ENCODE measurements at regions not wholly inside any gene's neighbourhood (a gene's known extent, or its start where the extent isn't known, plus 50 kb on each side); places are given as distances from the start of the nearest gene placed in this dataset.

GRCh38 chr15:61682891-61683735 is 377.1 kb downstream of the VPS13C start:
- no peaks in the 10 kb centered on the region for H3K36me3 ChIP-seq (ENCODE audit: control insufficient read depth in 2 of 2, insufficient read depth in 2 of 2, low read length in 2 of 2)
- H3K4me3 ChIP-seq (ENCODE audit: low read length in 2 of 2), result no peak overlapping the region
- H3K9ac ChIP-seq (ENCODE audit: low read length in 2 of 2), result no peak overlapping the region
- no peak overlapping the region for H3K27ac ChIP-seq (ENCODE audit: low read length)
- peaks cover 0 to 2% of the 10 kb centered on the region in 2 donors for H3K27me3 ChIP-seq (ENCODE audit: control insufficient read depth in 1 of 2, insufficient read depth in 2 of 2, low read length in 2 of 2)
- H3K9me3 ChIP-seq (ENCODE audit: control insufficient read depth in 2 of 2, low read length in 2 of 2), result peaks cover 0 to 6% of the 10 kb centered on the region in 2 donors
- H3K4me1 ChIP-seq (ENCODE audit: control insufficient read depth, insufficient read depth, low read length), result no peaks in the 10 kb centered on the region

- no peaks in the 10 kb centered on the region for H3K4me1 ChIP-seq (ENCODE audit: control insufficient read depth, insufficient read depth, low read length)
- H3K36me3 ChIP-seq (ENCODE audit: control insufficient read depth in 2 of 2, insufficient read depth in 2 of 2, low read length in 2 of 2), result no peaks in the 10 kb centered on the region
- no peak overlapping the region for H3K27ac ChIP-seq (ENCODE audit: low read length)
- H3K9ac ChIP-seq (ENCODE audit: low read length in 2 of 2), result no peak overlapping the region
- H3K27me3 ChIP-seq (ENCODE audit: control insufficient read depth in 1 of 2, insufficient read depth in 2 of 2, low read length in 2 of 2), result peaks cover 0 to 2% of the 10 kb centered on the region in 2 donors
- no peak overlapping the region for H3K4me3 ChIP-seq (ENCODE audit: low read length in 2 of 2)
- peaks cover 0 to 8% of the 10 kb centered on the region in 2 donors for H3K9me3 ChIP-seq (ENCODE audit: control insufficient read depth in 2 of 2, low read length in 2 of 2)
Observed at GRCh38 chr15:61681676-61682075, 378.6 kb downstream of the VPS13C start.

DNA sequence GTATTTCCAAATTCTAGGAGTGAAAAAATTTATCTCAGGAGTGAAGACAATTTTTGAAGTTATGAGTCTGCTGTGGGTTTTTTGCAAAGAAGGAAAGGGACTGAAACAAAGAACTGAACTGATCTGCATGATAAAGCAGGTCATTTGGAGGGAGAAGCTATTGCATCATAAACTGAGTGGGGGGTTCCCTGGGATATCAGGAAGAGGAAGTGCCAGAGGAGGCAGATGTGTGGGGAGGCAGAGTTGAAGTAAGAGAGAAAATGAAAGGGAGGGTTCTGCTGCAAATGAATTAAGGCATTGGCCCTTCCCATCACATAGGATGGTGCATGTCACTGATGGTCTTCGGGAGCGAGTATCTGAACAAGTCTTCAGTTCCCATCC is 379.2 kb downstream of the VPS13C start:
- no peaks in the 10 kb centered on the region for H3K4me1 ChIP-seq (ENCODE audit: control insufficient read depth, insufficient read depth, low read length)
- no peak overlapping the region for H3K9ac ChIP-seq (ENCODE audit: low read length in 2 of 2)
- H3K27me3 ChIP-seq (ENCODE audit: control insufficient read depth in 1 of 2, insufficient read depth in 2 of 2, low read length in 2 of 2), result peaks cover 0 to 2% of the 10 kb centered on the region in 2 donors
- no peak overlapping the region for H3K27ac ChIP-seq (ENCODE audit: low read length)
- H3K9me3 ChIP-seq (ENCODE audit: control insufficient read depth in 2 of 2, low read length in 2 of 2), result peaks cover 0 to 8% of the 10 kb centered on the region in 2 donors
- no peak overlapping the region for H3K4me3 ChIP-seq (ENCODE audit: low read length in 2 of 2)
- no peaks in the 10 kb centered on the region for H3K36me3 ChIP-seq (ENCODE audit: control insufficient read depth in 2 of 2, insufficient read depth in 2 of 2, low read length in 2 of 2)

DNA sequence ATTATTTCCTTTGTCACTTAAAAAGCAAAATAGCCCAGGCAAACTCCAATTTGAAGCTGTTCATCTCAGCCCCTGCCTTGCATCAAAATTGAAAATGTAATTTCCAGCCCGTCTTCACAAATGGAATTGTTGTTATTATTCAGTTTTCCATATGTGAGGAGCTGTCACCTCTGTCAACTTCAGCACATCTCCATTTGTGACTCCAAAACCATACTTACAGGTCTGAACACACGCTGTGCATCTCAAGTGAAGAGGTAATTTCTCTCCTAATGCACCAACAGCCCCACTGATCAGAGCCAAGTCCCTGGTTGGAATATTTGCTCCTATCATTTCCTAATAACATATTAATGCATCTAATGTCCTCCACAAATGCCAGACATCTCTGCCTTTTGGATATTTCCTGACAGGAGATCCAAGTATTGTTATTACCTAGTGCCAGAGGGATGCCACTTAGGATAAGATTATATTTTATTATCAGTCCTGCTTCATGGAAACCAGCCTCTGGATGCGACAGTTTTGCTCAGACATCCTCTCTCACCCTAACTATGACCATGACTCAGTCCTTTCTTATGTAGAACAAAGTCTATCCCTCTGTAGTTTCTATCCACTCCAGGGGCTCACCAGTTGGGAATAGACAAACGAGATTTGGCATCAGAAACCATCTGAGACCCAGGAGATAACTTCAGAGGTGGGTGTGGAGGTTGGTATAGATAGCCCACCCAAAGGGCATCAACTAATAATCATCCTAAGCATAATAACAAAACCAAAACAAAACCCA is 379.8 kb downstream of the VPS13C start:
- Histone ChIP-seq H3K27ac (ENCODE audit: low read length) (no peak overlapping the region), H3K9ac (ENCODE audit: low read length in 2 of 2) (no peak overlapping the region), H3K36me3 (ENCODE audit: control insufficient read depth in 2 of 2, insufficient read depth in 2 of 2, low read length in 2 of 2) (no peaks in the 10 kb centered on the region), H3K4me1 (ENCODE audit: control insufficient read depth, insufficient read depth, low read length) (no peaks in the 10 kb centered on the region), H3K9me3 (ENCODE audit: control insufficient read depth in 2 of 2, low read length in 2 of 2) (peaks cover 0 to 8% of the 10 kb centered on the region in 2 donors), H3K27me3 (ENCODE audit: control insufficient read depth in 1 of 2, insufficient read depth in 2 of 2, low read length in 2 of 2) (peaks cover 0 to 2% of the 10 kb centered on the region in 2 donors), H3K4me3 (ENCODE audit: low read length in 2 of 2) (no peak overlapping the region)

GRCh38 chr15:61671736-61672135 is 388.5 kb downstream of the VPS13C start:
- no peaks in the 10 kb centered on the region for H3K9me3 ChIP-seq (ENCODE audit: control insufficient read depth in 2 of 2, low read length in 2 of 2)
- no peak overlapping the region for H3K9ac ChIP-seq (ENCODE audit: low read length in 2 of 2)
- H3K4me3 ChIP-seq (ENCODE audit: low read length in 2 of 2), result no peak overlapping the region
- no peaks in the 10 kb centered on the region for H3K36me3 ChIP-seq (ENCODE audit: control insufficient read depth in 2 of 2, insufficient read depth in 2 of 2, low read length in 2 of 2)
- H3K27me3 ChIP-seq (ENCODE audit: control insufficient read depth in 1 of 2, insufficient read depth in 2 of 2, low read length in 2 of 2), result no peaks in the 10 kb centered on the region
- no peaks in the 10 kb centered on the region for H3K4me1 ChIP-seq (ENCODE audit: control insufficient read depth, insufficient read depth, low read length)
- no peak overlapping the region for H3K27ac ChIP-seq (ENCODE audit: low read length)

DNA sequence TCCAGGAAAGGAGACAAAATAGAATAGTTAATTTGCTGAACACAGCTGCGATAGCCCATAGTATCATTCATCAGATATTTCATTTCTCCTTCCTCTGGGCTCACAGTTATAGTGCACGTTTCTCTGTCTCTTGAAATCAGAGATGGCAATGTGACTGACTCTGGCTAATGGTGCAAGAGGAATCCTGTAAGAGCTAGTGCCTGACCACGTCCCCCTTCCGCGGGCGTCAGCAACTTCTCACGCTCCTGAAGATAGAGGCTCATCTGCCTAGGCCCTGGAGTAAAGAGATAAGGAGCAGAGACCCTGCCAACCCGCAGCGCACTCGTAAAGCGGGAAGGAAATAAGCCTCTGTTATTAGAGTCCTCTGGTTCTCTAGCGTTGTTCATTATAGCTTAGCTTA is 391.8 kb downstream of the VPS13C start:
- H3K9me3 ChIP-seq (ENCODE audit: control insufficient read depth in 2 of 2, low read length in 2 of 2), result no peaks in the 10 kb centered on the region
- peaks cover 0 to 3% of the 10 kb centered on the region in 2 donors for H3K27me3 ChIP-seq (ENCODE audit: control insufficient read depth in 1 of 2, insufficient read depth in 2 of 2, low read length in 2 of 2)
- H3K36me3 ChIP-seq (ENCODE audit: control insufficient read depth in 2 of 2, insufficient read depth in 2 of 2, low read length in 2 of 2), result no peaks in the 10 kb centered on the region
- no peaks in the 10 kb centered on the region for H3K4me1 ChIP-seq (ENCODE audit: control insufficient read depth, insufficient read depth, low read length)
- H3K4me3 ChIP-seq (ENCODE audit: low read length in 2 of 2), result no peak overlapping the region
- H3K27ac ChIP-seq (ENCODE audit: low read length), result no peak overlapping the region
- H3K9ac ChIP-seq (ENCODE audit: low read length in 2 of 2), result no peak overlapping the region

DNA sequence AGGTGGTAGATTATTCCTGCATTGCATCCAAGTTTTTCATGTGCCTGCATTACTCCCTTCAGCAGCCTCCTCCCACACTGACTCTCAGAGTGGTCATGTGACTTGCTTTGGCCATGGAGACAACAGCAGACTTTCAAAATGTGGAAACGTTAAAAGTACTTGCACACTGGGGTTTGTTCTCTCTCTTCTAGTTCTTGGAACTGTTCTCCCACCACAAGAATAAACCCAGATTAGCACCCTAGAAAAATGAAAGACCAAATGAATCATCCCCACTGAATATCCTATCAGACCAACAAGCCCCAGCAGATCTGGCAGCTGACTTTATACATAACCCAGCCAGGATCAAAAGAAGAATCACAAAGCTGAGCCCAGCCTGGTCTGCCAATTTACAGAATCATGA is 398.5 kb downstream of the VPS13C start:
- H3K9me3 ChIP-seq (ENCODE audit: control insufficient read depth in 2 of 2, low read length in 2 of 2), result no peaks in the 10 kb centered on the region
- H3K27me3 ChIP-seq (ENCODE audit: control insufficient read depth in 1 of 2, insufficient read depth in 2 of 2, low read length in 2 of 2), result peaks cover 3 to 4% of the 10 kb centered on the region in 2 donors
- no peak overlapping the region for H3K4me3 ChIP-seq (ENCODE audit: low read length in 2 of 2)
- no peaks in the 10 kb centered on the region for H3K36me3 ChIP-seq (ENCODE audit: control insufficient read depth in 2 of 2, insufficient read depth in 2 of 2, low read length in 2 of 2)
- no peaks in the 10 kb centered on the region for H3K4me1 ChIP-seq (ENCODE audit: control insufficient read depth, insufficient read depth, low read length)
- H3K9ac ChIP-seq (ENCODE audit: low read length in 2 of 2), result no peak overlapping the region
- no peak overlapping the region for H3K27ac ChIP-seq (ENCODE audit: low read length)

DNA sequence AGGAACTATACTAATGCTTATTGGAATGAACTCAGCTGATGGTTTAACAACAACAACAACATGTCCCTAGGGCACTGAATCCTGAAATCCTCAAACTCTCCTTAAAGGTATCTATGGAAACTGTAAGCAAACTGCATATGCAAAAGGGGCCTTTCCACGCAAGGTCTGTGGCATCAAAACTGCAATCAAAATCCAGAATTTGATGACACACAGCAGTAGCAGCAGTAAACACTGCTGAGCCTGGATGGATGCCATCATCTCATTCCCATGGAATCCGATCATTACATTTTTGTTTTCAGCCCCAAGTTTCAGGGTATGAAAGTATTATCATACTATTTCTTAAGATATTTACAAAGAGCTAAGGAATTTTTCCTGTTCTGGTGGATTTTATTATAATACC is 399.7 kb downstream of the VPS13C start:
- Histone ChIP-seq H3K9ac (ENCODE audit: low read length in 2 of 2) (no peak overlapping the region), H3K4me3 (ENCODE audit: low read length in 2 of 2) (no peak overlapping the region), H3K27me3 (ENCODE audit: control insufficient read depth in 1 of 2, insufficient read depth in 2 of 2, low read length in 2 of 2) (peaks cover 3 to 4% of the 10 kb centered on the region in 2 donors), H3K4me1 (ENCODE audit: control insufficient read depth, insufficient read depth, low read length) (no peaks in the 10 kb centered on the region), H3K36me3 (ENCODE audit: control insufficient read depth in 2 of 2, insufficient read depth in 2 of 2, low read length in 2 of 2) (no peaks in the 10 kb centered on the region), H3K27ac (ENCODE audit: low read length) (no peak overlapping the region), H3K9me3 (ENCODE audit: control insufficient read depth in 2 of 2, low read length in 2 of 2) (no peaks in the 10 kb centered on the region)

DNA sequence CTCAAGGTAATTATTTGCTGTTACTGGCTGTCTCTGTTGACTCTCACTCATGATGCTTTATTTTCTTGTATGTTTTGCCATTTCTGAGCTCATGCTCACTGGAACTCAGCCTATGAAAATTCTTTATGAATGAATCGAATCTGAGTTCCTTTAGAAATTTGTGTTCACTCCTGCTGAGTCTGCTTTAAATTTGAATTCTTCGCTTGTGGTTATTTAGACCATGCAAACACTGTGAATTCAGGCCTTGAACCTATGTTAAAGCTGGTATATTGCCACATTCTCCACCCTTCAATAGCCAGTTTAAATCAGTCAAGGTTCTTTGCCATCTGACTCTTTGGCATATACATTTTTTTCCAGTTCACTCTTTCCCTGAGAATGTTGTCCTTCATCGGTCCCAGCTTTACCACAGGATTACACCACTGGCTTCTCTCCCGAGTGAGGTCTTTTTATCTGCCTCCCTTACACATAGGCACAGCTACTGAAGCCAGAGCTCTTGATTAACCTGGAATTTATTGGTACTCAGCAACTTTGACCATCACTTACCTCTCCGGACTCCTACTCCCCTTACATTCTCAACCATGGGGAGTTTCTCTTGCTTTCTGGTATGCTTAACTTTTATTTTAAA is 400.6 kb downstream of the VPS13C start:
- Histone ChIP-seq H3K4me3 (ENCODE audit: low read length in 2 of 2) (no peak overlapping the region), H3K27me3 (ENCODE audit: control insufficient read depth in 1 of 2, insufficient read depth in 2 of 2, low read length in 2 of 2) (peaks cover 0 to 4% of the 10 kb centered on the region in 2 donors), H3K27ac (ENCODE audit: low read length) (no peak overlapping the region), H3K9ac (ENCODE audit: low read length in 2 of 2) (no peak overlapping the region), H3K9me3 (ENCODE audit: control insufficient read depth in 2 of 2, low read length in 2 of 2) (no peaks in the 10 kb centered on the region), H3K36me3 (ENCODE audit: control insufficient read depth in 2 of 2, insufficient read depth in 2 of 2, low read length in 2 of 2) (no peaks in the 10 kb centered on the region), H3K4me1 (ENCODE audit: control insufficient read depth, insufficient read depth, low read length) (no peaks in the 10 kb centered on the region)

DNA sequence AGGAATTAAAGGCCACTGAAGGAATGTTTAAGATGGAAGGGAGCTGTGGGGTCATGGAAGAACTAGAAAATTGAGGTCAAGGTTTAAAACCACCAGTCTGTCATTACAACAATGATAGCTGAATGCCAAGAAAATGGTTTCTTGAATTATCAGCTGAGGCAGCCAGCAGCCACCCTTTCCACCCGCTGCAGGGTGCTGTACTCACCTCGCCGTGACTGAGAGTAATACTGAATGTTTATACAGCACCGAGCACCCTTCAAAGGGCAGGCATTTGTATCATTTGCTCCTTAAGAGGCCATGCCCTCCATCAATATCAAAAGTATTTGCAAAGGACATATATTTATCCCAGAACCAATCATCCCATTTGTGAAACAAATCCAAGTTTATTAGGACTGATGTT is 402.8 kb downstream of the VPS13C start:
- no peaks in the 10 kb centered on the region for H3K36me3 ChIP-seq (ENCODE audit: control insufficient read depth in 2 of 2, insufficient read depth in 2 of 2, low read length in 2 of 2)
- H3K4me1 ChIP-seq (ENCODE audit: control insufficient read depth, insufficient read depth, low read length), result no peaks in the 10 kb centered on the region
- no peak overlapping the region for H3K27ac ChIP-seq (ENCODE audit: low read length)

More for the DNA sequence above, 402.8 kb downstream of the VPS13C start:
- H3K27me3 ChIP-seq (ENCODE audit: control insufficient read depth in 1 of 2, insufficient read depth in 2 of 2, low read length in 2 of 2), result peaks cover 0 to 4% of the 10 kb centered on the region in 2 donors
- H3K9ac ChIP-seq (ENCODE audit: low read length in 2 of 2), result no peak overlapping the region
- no peak overlapping the region for H3K4me3 ChIP-seq (ENCODE audit: low read length in 2 of 2)
- no peaks in the 10 kb centered on the region for H3K9me3 ChIP-seq (ENCODE audit: control insufficient read depth in 2 of 2, low read length in 2 of 2)

Measured in stomach smooth muscle (tissue), 2 donors.